Esophagus squamous epithelium (tissue), 4 donors: ENCODE measurements at regions not wholly inside any gene's neighbourhood (a gene's known extent, or its start where the extent isn't known, plus 50 kb on each side); places are given as distances from the start of the nearest gene placed in this dataset.

ENCODE experiments used
- CTCF ChIP-seq, 6 experiments: fragments of 450-650 bp in 4 of 6; fragments of 200-600 bp in 2 of 6; sonication (generic) in 2 of 6; IDR thresholded peaks; one replicate each; pipeline ENCODE4 v1.5.1; 2016 to 2019; ENCODE audit warnings: antibody characterized with exemption in 6 of 6, mild to moderate bottlenecking in 4 of 6, moderate library complexity in 4 of 6
- POLR2A ChIP-seq, 4 donors: fragments of 450-650 bp; IDR thresholded peaks; one replicate each; pipeline ENCODE4 v1.6.1; 2017; ENCODE audit warnings: antibody characterized with exemption in 4 of 4, mild to moderate bottlenecking in 4 of 4, moderate library complexity in 3 of 4

GRCh38 chr2:205872716-205873115, 190.4 kb downstream of the NRP2 start:
- no peak for TF ChIP-seq CTCF (IDR thresholded peaks at IDR 0.05)
- TF ChIP-seq POLR2A (IDR thresholded peaks at IDR 0.05) = no peak
